OCI-LY1 (cell line): ENCODE measurements at regions not wholly inside any gene's neighbourhood (a gene's known extent, or its start where the extent isn't known, plus 50 kb on each side); places are given as distances from the start of the nearest gene placed in this dataset.

ENCODE experiments used
- H2AFZ ChIP-seq: fragments of 200-600 bp; sonication (generic), shearing (Covaris generic); 2 replicates; pipeline ENCODE4 v1.6.0; 2014; ENCODE audit warnings: antibody characterized with exemption, mild to moderate bottlenecking, low read length
- H3F3A ChIP-seq: fragments of 200-600 bp; sonication (generic), shearing (Covaris generic); 2 replicates; pipeline ENCODE4 v1.6.0; 2014; ENCODE audit warnings: mild to moderate bottlenecking, antibody characterized with exemption, low read length, moderate library complexity; ENCODE audit not compliant: insufficient read depth
- H3K27ac ChIP-seq: fragments of 200-600 bp; sonication (generic); 2 replicates; pipeline ENCODE4 v1.5.1; 2014; ENCODE audit warnings: low read length, mixed run types, mild to moderate bottlenecking, low read depth; ENCODE audit not compliant: poor library complexity, severe bottlenecking
- H3K27me3 ChIP-seq: fragments of 200-600 bp; sonication (generic); 2 replicates; pipeline ENCODE4 v1.6.0; 2014; ENCODE audit warnings: antibody characterized with exemption, mild to moderate bottlenecking, low read length, moderate library complexity; ENCODE audit not compliant: insufficient read depth
- H3K36me3 ChIP-seq: fragments of 200-600 bp; sonication (generic); 2 replicates; pipeline ENCODE4 v1.6.1; 2014; ENCODE audit warnings: mild to moderate bottlenecking, antibody characterized with exemption, low read length, moderate library complexity, mixed read lengths; ENCODE audit not compliant: insufficient read depth
- H3K4me1 ChIP-seq: fragments of 200-600 bp; sonication (generic); 2 replicates; pipeline ENCODE4 v1.5.1; 2014; ENCODE audit warnings: mild to moderate bottlenecking, low read length, moderate library complexity; ENCODE audit not compliant: insufficient read depth, severe bottlenecking
- H3K4me2 ChIP-seq: fragments of 200-600 bp; sonication (generic), shearing (Covaris generic); 2 replicates; pipeline ENCODE4 v1.6.1; 2014; ENCODE audit warnings: low read length
- H3K4me3 ChIP-seq: fragments of 200-600 bp; sonication (generic); 2 replicates; pipeline ENCODE4 v1.5.1; 2014; ENCODE audit warnings: low read length, low read depth, mild to moderate bottlenecking, mixed read lengths; ENCODE audit not compliant: poor library complexity, severe bottlenecking
- H3K79me2 ChIP-seq: fragments of 200-600 bp; shearing (Covaris generic); 2 replicates; pipeline ENCODE4 v1.6.1; 2016; ENCODE audit warnings: mixed run types, low read length, mixed read lengths; ENCODE audit not compliant: insufficient read depth
- H3K9ac ChIP-seq: fragments of 200-600 bp; sonication (generic), shearing (Covaris generic); 2 replicates; pipeline ENCODE4 v1.6.1; 2014; ENCODE audit warnings: mild to moderate bottlenecking, low read length, mixed read lengths
- H3K9me2 ChIP-seq: fragments of 200-600 bp; sonication (generic), shearing (Covaris generic); 2 replicates; pipeline ENCODE4 v1.6.1; 2014; ENCODE audit warnings: low read depth, mild to moderate bottlenecking, low read length, mixed read lengths
- H3K9me3 ChIP-seq: fragments of 200-600 bp; shearing (Covaris generic); 2 replicates; pipeline ENCODE4 v1.6.1; 2014; ENCODE audit warnings: low read length, mixed read lengths
- H4K20me1 ChIP-seq: fragments of 200-600 bp; sonication (generic), shearing (Covaris generic); 2 replicates; pipeline ENCODE4 v1.6.0; 2016; ENCODE audit warnings: mild to moderate bottlenecking, low read length; ENCODE audit not compliant: insufficient read depth
- EZH2 ChIP-seq: fragments of 200-600 bp; sonication (generic), shearing (Covaris generic); IDR thresholded peaks from 2 replicates; pipeline ENCODE4 v1.8.0; 2017; ENCODE audit warnings: borderline replicate concordance, mixed run types, mild to moderate bottlenecking, antibody characterized with exemption, low read length, moderate library complexity, mixed read lengths
- TF ChIP-seq, protein P1 (sequence below): fragments of 200-600 bp; sonication (generic), shearing (Covaris generic); IDR thresholded peaks from 2 replicates; pipeline ENCODE4 v1.5.1; 2017; ENCODE audit warnings: mild to moderate bottlenecking, antibody characterized with exemption, low read length, moderate library complexity, mixed read lengths

- Histone ChIP-seq H3K36me3 (no peaks in the 10 kb centered on the region), H3K27ac (no peak overlapping the region), H4K20me1 (no peaks in the 10 kb centered on the region), H2AFZ (no peak overlapping the region), H3K4me2 (no peak overlapping the region), H3K9ac (no peak overlapping the region), H3K4me3 (no peak overlapping the region), H3K27me3 (no peaks in the 10 kb centered on the region), H3K4me1 (no peaks in the 10 kb centered on the region), H3K79me2 (no peaks in the 10 kb centered on the region), H3K9me2 (no peaks in the 10 kb centered on the region), H3F3A (no peaks in the 10 kb centered on the region), H3K9me3 (no peaks in the 10 kb centered on the region)
- TF ChIP-seq, protein P1, sequence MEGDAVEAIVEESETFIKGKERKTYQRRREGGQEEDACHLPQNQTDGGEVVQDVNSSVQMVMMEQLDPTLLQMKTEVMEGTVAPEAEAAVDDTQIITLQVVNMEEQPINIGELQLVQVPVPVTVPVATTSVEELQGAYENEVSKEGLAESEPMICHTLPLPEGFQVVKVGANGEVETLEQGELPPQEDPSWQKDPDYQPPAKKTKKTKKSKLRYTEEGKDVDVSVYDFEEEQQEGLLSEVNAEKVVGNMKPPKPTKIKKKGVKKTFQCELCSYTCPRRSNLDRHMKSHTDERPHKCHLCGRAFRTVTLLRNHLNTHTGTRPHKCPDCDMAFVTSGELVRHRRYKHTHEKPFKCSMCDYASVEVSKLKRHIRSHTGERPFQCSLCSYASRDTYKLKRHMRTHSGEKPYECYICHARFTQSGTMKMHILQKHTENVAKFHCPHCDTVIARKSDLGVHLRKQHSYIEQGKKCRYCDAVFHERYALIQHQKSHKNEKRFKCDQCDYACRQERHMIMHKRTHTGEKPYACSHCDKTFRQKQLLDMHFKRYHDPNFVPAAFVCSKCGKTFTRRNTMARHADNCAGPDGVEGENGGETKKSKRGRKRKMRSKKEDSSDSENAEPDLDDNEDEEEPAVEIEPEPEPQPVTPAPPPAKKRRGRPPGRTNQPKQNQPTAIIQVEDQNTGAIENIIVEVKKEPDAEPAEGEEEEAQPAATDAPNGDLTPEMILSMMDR, result no peak
- TF ChIP-seq EZH2, result no peak
These were observed 55.1 kb upstream of the NETO1 start for GRCh38 chr18:72922895-72923294.
